ENCODE measurements at regions not wholly inside any gene's neighbourhood (a gene's known extent, or its start where the extent isn't known, plus 50 kb on each side); places are given as distances from the start of the nearest gene placed in this dataset.

GRCh38 chr15:96079041-96079440, 251.5 kb upstream of the NR2F2 start:
- TF ChIP-seq CTCF (IDR thresholded peaks at IDR 0.05; ENCODE audit: low read length) (no peak), EZH2 (optimal IDR thresholded peaks at IDR 0.05; ENCODE audit: low read depth, low read length) (no peak)

All from MM.1S (cell line).